SK-N-SH treated with all-trans-retinoic acid at 6 μM for 48 hours (cell line): ENCODE measurements at regions not wholly inside any gene's neighbourhood (a gene's known extent, or its start where the extent isn't known, plus 50 kb on each side); places are given as distances from the start of the nearest gene placed in this dataset.

Source experiments
- ATAC-seq: fragments of 200-7000 bp; cut with Tn5 transposase; 3 replicates; pipeline ENCODE4 v1.9.1; 2020; ENCODE audit warnings: mild to moderate bottlenecking, moderate library complexity
- ARNTL ChIP-seq: fragments of 450-650 bp; formaldehyde crosslinking; IDR thresholded peaks from 2 replicates; pipeline ENCODE4 v1.5.0; 2020; ENCODE audit warnings: low read depth, mild to moderate bottlenecking, moderate library complexity, borderline replicate concordance
- BACH2 ChIP-seq: fragments of 250-450 bp; sonication (Bioruptor Pico); IDR thresholded peaks from 2 replicates; pipeline ENCODE4 v1.9.0; 2021; ENCODE audit warnings: mild to moderate bottlenecking, borderline replicate concordance
- CREB5 ChIP-seq: fragments of 250-450 bp; sonication (Bioruptor Pico); IDR thresholded peaks from 2 replicates; pipeline ENCODE4 v1.5.1; 2020; ENCODE audit warnings: low read depth, mild to moderate bottlenecking, moderate library complexity
- CSDC2 ChIP-seq: fragments of 250-450 bp; sonication (Bioruptor Pico); IDR thresholded peaks from 2 replicates; pipeline ENCODE4 v1.5.0; 2020; ENCODE audit warnings: mild to moderate bottlenecking, moderate library complexity
- CSRNP3 ChIP-seq: fragments of 250-450 bp; sonication (Bioruptor Pico); IDR thresholded peaks from 2 replicates; pipeline ENCODE4 v1.5.1; 2021; ENCODE audit warnings: mild to moderate bottlenecking, moderate library complexity
- ESRRG ChIP-seq: fragments of 250-450 bp; sonication (Bioruptor Pico); IDR thresholded peaks from 2 replicates; pipeline ENCODE4 v1.6.1; 2021; ENCODE audit warnings: mild to moderate bottlenecking
- GLIS3 ChIP-seq: fragments of 250-450 bp; sonication (Bioruptor Pico); IDR thresholded peaks from 2 replicates; pipeline ENCODE4 v1.5.0; 2020; ENCODE audit warnings: mild to moderate bottlenecking, moderate library complexity
- ISL1 ChIP-seq: fragments of 250-450 bp; sonication (Bioruptor Pico); IDR thresholded peaks from 2 replicates; pipeline ENCODE4 v2.1.2; 2022; ENCODE audit warnings: mild to moderate bottlenecking, moderate library complexity
- OSR1 ChIP-seq: fragments of 250-450 bp; sonication (Bioruptor Pico); IDR thresholded peaks from 2 replicates; pipeline ENCODE4 v1.8.0; 2022; ENCODE audit warnings: moderate library complexity, mild to moderate bottlenecking, inconsistent platforms
- PATZ1 ChIP-seq: fragments of 250-450 bp; sonication (Bioruptor Pico); IDR thresholded peaks from 2 replicates; pipeline ENCODE4 v1.8.0; 2020; ENCODE audit warnings: mild to moderate bottlenecking, moderate library complexity, borderline replicate concordance
- POU6F1 ChIP-seq: fragments of 250-450 bp; sonication (Bioruptor Pico); IDR thresholded peaks from 2 replicates; pipeline ENCODE4 v1.8.0; 2021; ENCODE audit warnings: low read depth, mild to moderate bottlenecking, moderate library complexity, borderline replicate concordance
- PPARA ChIP-seq: fragments of 250-450 bp; sonication (Bioruptor Pico); IDR thresholded peaks from 2 replicates; pipeline ENCODE4 v1.5.0; 2020; ENCODE audit warnings: mild to moderate bottlenecking, borderline replicate concordance
- RARB ChIP-seq: fragments of 250-450 bp; sonication (Bioruptor Pico); IDR thresholded peaks from 2 replicates; pipeline ENCODE4 v1.8.0; 2021; ENCODE audit warnings: mild to moderate bottlenecking, moderate library complexity
- SNAI2 ChIP-seq: fragments of 250-450 bp; sonication (Bioruptor Pico); IDR thresholded peaks from 2 replicates; pipeline ENCODE4 v1.5.0; 2020; ENCODE audit warnings: mild to moderate bottlenecking, moderate library complexity
- TCF4 ChIP-seq: fragments of 250-450 bp; sonication (Bioruptor Pico); IDR thresholded peaks from 2 replicates; pipeline ENCODE4 v1.8.0; 2021; ENCODE audit warnings: mild to moderate bottlenecking, moderate library complexity, borderline replicate concordance
- TSHZ2 ChIP-seq: fragments of 250-450 bp; sonication (Bioruptor Pico); IDR thresholded peaks from 2 replicates; pipeline ENCODE4 v1.5.0; 2020; ENCODE audit warnings: mild to moderate bottlenecking, moderate library complexity
- ZC3H10 ChIP-seq: fragments of 250-450 bp; sonication (Bioruptor Pico); IDR thresholded peaks from 2 replicates; pipeline ENCODE4 v1.5.1; 2021; ENCODE audit warnings: mild to moderate bottlenecking, moderate library complexity
- ZFP30 ChIP-seq: fragments of 450-650 bp; formaldehyde crosslinking; IDR thresholded peaks from 2 replicates; pipeline ENCODE4 v1.5.0; 2022; ENCODE audit warnings: mild to moderate bottlenecking, moderate library complexity
- ZNF565 ChIP-seq: fragments of 450-650 bp; formaldehyde crosslinking; conservative IDR thresholded peaks from 2 replicates; pipeline ENCODE4 v1.5.0; 2020; ENCODE audit warnings: low read depth, mild to moderate bottlenecking, moderate library complexity
- ZNF70 ChIP-seq: fragments of 450-650 bp; formaldehyde crosslinking; IDR thresholded peaks from 2 replicates; pipeline ENCODE4 v1.5.0; 2020; ENCODE audit warnings: mild to moderate bottlenecking, moderate library complexity
- ZNF8 ChIP-seq: fragments of 450-650 bp; formaldehyde crosslinking; IDR thresholded peaks from 2 replicates; pipeline ENCODE4 v1.5.0; 2020; ENCODE audit warnings: mild to moderate bottlenecking, moderate library complexity

GRCh38 chr18:66724664-66725356, 120.9 kb upstream of the CDH19 start:
- no peak for TF ChIP-seq ZNF70 (CRISPR knock-in tag)
- TF ChIP-seq SNAI2 (CRISPR knock-in tag): no peak
- no peak for TF ChIP-seq TSHZ2 (CRISPR knock-in tag)
- no peak for TF ChIP-seq TCF4 (CRISPR knock-in tag)
- ATAC-seq: no peak

GRCh38 chr18:66722671-66723070, 118.8 kb upstream of the CDH19 start:
- no peak for ATAC-seq
- TF ChIP-seq PPARA (CRISPR knock-in tag): no peak
- no peak for TF ChIP-seq POU6F1 (CRISPR knock-in tag)
- TF ChIP-seq TCF4 (CRISPR knock-in tag): no peak
- TF ChIP-seq ZNF8 (CRISPR knock-in tag): no peak
- no peak for TF ChIP-seq ZFP30 (CRISPR knock-in tag)
- no peak for TF ChIP-seq ZC3H10 (CRISPR knock-in tag)
- no peak for TF ChIP-seq ISL1 (CRISPR knock-in tag)
- no peak for TF ChIP-seq BACH2 (CRISPR knock-in tag)
- TF ChIP-seq ZNF565: no peak
- no peak for TF ChIP-seq ESRRG (CRISPR knock-in tag)
- TF ChIP-seq PATZ1: no peak
- no peak for TF ChIP-seq CSRNP3 (CRISPR knock-in tag)
- no peak for TF ChIP-seq GLIS3 (CRISPR knock-in tag)
- no peak for TF ChIP-seq ZNF70 (CRISPR knock-in tag)
- no peak for TF ChIP-seq CSDC2 (CRISPR knock-in tag)
- TF ChIP-seq RARB (CRISPR knock-in tag): no peak
- no peak for TF ChIP-seq SNAI2 (CRISPR knock-in tag)

GRCh38 chr18:66708646-66709045, 104.8 kb upstream of the CDH19 start:
- TF ChIP-seq ZNF8 (CRISPR knock-in tag) (no peak), RARB (CRISPR knock-in tag) (no peak), ZC3H10 (CRISPR knock-in tag) (no peak), ISL1 (CRISPR knock-in tag) (no peak), GLIS3 (CRISPR knock-in tag) (no peak), PPARA (CRISPR knock-in tag) (no peak), ARNTL (CRISPR knock-in tag) (no peak), CSRNP3 (CRISPR knock-in tag) (no peak), CREB5 (CRISPR knock-in tag) (no peak), OSR1 (CRISPR knock-in tag) (no peak), ZFP30 (CRISPR knock-in tag) (no peak), SNAI2 (CRISPR knock-in tag) (no peak), BACH2 (CRISPR knock-in tag) (no peak)
- ATAC-seq: no peak
